ENCODE measurements at regions not wholly inside any gene's neighbourhood (a gene's known extent, or its start where the extent isn't known, plus 50 kb on each side); places are given as distances from the start of the nearest gene placed in this dataset.

GRCh38 chr18:29123706-29124530 lies 947.0 kb upstream of the CDH2 start:
- no peak for DNase-seq

DNA sequence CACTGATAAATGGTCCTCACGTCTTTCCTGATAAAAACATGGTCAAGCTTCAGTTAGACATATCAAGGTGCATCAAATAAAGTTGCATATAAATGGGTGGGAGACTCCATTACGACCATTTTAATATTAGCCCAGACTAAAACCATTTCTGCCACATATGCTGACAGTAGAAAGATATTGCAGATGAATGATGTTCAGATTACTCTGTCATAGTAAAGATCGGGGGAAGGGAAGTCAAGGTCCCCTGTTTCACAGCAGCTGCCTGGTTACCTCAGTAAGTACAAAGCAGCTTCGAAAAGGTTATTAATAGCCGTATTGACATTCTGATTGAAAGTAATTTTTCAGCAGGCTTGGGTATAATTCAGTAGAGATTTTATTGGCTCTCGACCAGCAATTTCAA lies 927.7 kb upstream of the CDH2 start:
- DNase-seq, result no peak

DNA sequence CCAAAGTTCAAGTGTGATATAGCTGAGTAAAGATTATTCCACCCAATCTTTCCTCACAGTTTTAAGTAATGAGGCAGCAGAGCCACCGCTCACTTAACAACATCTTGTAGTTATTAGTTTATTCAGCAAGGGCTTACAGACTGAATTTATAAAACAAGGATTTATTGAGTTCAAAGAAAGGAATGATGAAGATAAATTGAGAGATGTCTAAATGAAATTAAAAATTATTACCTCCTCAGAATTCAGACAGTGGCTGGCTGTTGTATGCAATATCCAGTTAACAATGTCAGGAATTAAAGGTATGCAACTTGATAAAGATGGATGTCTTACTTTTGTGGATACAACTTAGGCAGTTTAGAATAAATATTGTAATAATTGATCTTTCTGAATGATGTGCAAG lies 927.3 kb upstream of the CDH2 start:
- no peak for DNase-seq

DNA sequence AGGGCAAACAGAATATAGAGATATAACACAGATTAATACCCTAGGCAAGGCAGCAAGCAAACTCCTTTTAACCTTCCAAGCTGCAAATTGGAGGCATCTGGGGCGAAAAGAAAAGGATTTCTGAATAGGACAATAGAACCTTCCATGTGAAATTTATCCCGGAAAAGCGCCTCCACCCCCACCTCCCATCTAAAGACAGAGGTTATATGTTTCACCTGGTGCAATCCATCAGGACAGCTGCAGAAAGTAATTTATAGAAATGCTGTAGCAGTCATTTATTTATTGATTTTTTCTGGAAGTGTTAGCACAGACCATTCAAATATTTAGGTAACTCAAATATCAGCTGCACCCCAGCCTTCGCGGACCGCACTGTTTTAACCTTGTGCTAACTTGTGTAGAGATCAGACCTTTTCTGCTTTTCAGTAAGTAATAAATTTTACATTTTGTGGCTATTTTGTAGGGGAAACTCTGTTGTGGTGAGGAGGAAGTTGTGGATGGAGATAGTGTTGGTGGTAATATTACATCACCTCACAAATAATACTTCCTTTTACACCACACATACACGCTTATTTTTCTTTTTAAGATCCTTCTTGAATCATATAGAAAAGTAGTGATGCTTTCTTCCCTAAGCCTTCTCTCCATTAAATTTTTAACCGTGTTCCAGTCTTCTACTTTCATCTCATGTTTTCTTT lies 919.3 kb upstream of the CDH2 start:
- DNase-seq, result peak in 1 of 2 donors; percentile 1

DNA sequence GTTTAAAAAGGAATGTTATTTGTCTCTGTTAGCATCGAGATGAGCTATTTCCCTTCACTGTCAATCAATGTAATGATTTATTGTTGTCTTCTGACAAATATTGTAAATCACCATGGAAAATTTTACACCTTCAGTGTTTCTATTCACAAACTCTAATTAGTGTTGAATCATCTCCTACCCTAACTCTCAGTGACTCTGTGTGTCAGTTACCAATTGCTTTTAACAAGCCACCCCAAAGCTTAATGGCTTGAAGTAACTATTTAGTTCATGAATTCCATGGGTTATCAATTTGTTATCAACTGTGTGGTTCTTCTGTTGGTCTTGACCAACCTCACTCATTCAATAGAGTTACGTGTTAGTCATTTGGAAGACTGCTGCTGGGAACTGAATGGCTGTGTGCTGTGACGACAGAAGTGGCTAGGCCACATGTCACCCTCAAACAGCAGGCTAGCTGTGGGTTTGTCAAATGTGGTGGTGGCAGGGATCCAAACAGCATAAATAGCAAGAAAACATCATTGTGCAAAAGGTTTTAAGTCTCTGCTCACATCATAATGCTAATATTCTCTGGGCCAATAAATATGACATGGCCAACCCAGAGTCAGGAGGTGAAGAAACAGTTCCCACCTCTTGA lies 910.8 kb upstream of the CDH2 start:
- no peak for DNase-seq

GRCh38 chr18:29084120-29084519 lies 907.2 kb upstream of the CDH2 start:
- DNase-seq, result no peak

DNA sequence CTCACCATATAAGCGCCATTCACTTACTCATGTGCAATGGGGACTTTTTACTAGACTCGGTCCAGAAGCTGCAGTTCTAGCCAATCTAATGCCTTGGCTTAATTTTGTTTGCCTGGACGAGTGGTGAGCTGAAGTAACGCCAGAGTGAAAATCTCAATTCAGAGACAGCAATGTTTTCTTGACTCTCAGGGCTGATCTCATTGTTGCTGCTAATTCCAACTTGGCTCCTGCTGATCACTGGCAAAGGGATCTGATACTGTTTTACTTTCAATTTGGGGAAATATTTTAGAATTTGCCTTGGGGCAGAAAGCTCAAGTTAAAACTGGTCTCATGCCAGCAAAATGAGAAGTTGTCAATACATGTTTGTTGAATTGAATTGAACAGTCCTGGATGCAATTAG lies 906.6 kb upstream of the CDH2 start:
- no peak for DNase-seq

DNA sequence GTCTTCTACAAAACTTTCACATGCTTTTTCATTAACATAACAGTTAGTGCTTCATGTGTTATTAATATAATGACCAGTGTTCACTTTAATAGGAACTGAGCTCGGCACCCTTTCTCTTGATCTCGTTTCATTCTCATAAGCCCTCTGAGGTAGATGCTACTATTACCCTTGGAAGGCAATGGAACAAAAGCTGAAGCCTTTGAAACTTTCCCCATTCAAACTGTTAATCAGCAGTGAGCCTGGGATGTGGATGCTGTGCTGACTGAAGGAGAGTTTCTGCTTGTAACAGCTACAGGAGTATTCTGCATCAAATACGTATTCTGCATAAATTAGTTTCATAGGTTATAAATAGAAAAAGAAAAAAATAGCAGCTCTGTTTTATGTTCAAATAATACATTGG lies 904.0 kb upstream of the CDH2 start:
- no peak for DNase-seq

DNA sequence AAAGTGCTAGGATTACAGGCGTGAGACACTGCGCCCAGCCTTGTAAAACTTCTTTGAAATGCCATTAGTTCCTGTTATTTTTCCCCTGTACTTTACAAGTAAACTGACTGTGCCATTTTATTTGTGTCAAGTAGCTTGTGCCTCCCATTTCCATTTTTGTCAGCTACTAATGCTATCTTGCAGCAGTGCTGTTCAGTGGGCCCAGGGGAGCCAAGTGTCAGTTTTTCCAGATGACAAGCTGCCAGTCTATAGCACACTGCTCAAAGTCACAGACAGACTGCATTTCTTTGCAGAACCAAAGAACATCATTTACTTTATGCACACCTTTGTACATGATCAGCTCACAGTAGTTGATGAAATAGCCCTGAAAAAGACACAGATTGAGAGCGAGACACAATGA lies 901.3 kb upstream of the CDH2 start:
- DNase-seq, result no peak

DNA sequence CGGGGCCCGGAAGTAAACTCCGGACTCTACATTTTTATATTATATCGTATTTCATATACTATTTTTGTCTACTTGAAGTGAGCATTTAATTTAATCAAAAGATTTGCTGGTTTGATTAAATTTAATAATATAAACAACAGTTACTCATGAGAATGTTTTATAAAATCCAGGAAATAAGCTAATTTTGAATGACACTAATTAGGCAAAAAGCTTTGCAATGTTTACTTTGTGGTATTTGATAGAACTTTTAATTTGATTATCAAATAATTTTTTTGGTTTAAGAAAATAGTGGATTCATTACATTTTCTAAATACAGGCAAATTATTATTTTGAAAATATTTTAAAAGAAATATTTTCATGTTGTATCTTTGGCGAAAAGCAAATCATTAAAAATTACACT lies 900.4 kb upstream of the CDH2 start:
- DNase-seq, result no peak

DNA sequence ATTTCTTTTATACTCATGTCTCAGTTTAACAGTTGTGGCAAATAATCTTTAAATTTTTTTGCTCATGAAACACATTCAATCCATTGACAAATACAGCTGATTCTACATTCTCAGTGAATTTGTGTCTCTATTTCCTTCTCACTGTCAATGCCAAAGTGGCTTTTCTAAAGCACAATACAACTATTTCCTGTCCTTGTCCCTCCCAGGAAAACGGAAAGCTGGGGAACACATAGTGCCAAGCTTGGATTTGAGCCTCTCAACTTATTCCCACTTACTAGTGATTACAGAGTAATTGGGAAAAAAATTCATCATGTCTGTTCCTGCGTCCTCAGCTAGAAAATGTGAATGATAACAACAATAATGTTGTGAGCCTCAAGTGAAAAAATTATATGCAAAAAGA lies 899.7 kb upstream of the CDH2 start:
- DNase-seq, result no peak

DNA sequence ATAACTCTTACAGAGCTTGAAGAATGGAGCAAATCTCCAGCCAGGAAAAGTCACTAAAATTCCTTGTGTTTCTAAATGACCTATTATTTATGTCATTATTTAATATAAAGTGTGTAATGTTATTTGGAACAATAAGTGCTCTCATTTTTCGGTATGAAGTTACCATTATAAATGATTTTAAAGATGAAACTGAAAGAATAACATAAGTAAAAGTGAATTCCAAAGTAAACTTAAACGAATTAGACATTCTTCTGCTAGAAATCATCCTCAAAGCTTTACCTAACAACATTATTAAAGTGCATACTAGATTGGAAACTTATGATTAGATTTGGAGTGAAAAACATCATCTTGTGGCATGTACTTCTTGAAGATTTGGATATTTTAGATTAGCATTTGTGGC lies 897.2 kb upstream of the CDH2 start:
- DNase-seq, result no peak

- DNase-seq, result no peak
These were observed 894.9 kb upstream of the CDH2 start for GRCh38 chr18:29071869-29072268.

DNA sequence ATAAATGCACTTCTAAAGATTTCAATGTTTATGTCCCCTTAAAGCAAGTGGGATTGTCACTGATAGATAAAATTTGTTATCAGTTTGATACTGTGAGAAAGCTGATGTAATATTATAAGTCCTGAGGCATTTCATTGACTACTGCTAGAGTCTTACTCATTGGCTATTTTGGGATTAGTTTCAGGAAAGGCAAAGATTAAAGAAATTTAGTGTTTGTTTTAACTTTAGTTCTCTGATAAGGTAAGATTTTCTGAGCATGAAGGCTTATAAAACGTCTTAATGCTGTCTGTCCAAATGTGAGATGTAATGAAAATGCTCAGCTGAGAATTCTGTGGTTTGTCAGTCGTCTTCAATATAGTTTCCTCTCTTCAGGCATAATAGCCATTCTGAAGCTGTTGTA lies 886.4 kb upstream of the CDH2 start:
- DNase-seq, result no peak

GRCh38 chr18:29062921-29063320 lies 886.0 kb upstream of the CDH2 start:
- no peak for DNase-seq

DNA sequence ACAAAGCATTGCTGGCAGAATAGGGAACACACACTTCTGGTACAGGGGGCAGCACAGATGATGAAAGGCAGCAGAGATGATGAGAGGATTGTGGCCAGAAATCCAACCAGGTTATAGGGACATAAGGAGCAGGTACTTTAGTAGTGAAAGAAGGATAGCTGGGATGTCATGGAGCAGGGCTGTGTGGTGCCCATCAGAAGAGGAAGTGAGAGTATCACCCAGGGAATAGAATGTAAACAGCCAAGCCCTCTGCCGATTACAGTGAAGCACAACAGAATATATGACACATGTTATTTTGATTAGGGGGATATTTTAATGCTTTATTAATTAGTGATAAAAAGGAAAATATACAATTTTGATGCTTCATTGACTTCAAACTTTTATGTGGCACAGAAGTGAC lies 883.4 kb upstream of the CDH2 start:
- DNase-seq, result no peak

GRCh38 chr18:29057703-29058102 lies 880.8 kb upstream of the CDH2 start:
- DNase-seq, result no peak

DNA sequence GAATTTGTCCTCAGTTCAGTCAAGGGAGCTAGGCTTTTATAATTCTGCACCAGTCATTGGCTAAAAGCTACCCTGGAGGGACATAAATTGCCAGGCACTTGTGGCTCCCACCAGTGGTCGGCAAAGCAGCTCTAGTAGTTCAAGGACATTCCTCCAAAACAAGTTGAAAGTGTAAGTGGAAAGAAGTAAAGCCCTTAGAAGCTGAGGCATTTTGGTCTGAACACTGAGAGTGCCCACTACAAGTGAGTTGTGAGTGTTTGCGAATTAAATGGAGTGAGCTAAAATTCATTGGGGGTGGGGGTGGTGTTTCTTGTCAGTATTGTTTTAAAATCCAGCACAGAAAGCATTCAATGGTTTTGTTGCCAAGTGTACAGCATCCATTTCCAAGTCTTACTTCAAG lies 879.9 kb upstream of the CDH2 start:
- DNase-seq, result no peak

GRCh38 chr18:29041976-29042375 lies 865.0 kb upstream of the CDH2 start:
- no peak for DNase-seq

DNA sequence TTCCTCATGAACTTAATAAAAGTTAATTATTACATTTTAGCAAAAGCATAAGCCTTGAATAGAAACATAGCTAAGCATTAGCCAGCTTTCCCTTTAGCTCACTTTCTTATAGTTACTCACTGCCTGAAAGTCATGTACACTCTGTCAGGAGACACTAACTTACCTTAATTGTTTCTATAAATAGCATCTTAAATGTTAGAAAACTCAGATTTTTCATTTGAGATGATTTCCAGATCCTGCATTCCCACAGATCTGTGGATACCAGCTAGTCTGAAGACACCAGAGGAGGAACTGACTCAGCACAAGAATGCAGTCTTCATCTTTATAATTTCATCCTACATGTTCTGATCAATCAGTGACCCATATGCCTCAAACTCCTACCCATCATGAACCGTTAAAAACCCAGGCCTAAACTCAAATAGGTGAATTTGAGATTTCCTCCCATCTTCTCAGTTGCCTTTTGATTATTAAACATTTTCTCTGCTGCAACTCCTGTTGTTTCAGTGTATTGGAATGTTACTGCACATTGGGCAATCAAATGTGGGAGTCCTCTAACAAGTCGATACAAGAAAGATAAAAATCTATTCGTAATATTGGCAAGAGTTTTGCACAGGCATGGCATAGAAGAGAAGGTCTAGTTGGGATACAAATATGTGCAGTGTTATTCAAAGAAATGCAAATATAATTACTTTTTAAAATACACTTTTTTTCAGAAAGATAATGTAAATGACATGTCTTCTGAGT lies 857.4 kb upstream of the CDH2 start:
- DNase-seq, result no peak

DNA sequence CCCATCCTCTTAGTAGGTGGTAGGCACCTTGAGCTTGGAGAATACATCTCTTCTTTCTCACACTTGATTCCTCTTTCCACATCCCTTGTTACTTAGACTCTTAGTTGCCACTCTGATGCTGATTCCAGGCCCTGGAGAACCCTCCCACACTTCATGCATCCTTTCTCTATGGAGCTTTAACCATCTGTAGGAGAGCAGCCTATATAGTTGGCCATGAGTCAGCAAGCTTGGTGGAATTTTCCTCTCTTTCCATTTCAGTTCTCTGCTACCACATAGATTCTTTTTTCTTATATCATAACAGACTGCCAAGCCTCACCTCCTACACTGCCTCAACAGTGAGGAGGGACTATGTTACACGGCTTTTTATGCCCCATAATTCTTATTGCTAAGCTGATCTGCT lies 851.6 kb upstream of the CDH2 start:
- no peak for DNase-seq

GRCh38 chr18:29018976-29019375 lies 842.0 kb upstream of the CDH2 start:
- no peak for DNase-seq

GRCh38 chr18:29012883-29013465 lies 836.0 kb upstream of the CDH2 start:
- DNase-seq, result no peak

Data from CD4-positive, alpha-beta T cell treated with Interleukin-4 for 1 hour (primary cell).